ENCODE measurements at regions not wholly inside any gene's neighbourhood (a gene's known extent, or its start where the extent isn't known, plus 50 kb on each side); places are given as distances from the start of the nearest gene placed in this dataset.
"Not testable (repeated sequence)": the region's sequence is repeated elsewhere in the genome, so short reads cannot be mapped to it uniquely, and the experiment has no call there.

- POLR2A ChIA-PET, result interaction anchor here (0.7 kb wide), 1 partner anchor 1105 kb away, joined by 5 read pairs; the partner anchor contains the start of gene RTCA
- CTCF ChIA-PET, result interaction anchor here (0.6 to 2.1 kb wide), 3 partner anchors 13 to 61 kb away, joined by 3 to 15 read pairs (median 9); no protein-coding TSS in a partner anchor
- no peak for DNase-seq
- Mint-ChIP-seq H3K4me1 (peaks cover 10% of the 10 kb centered on the region), H3K27ac (no peak overlapping the region), H3K9me3 (ENCODE audit: low read depth) (peaks cover 2% of the 10 kb centered on the region), H3K4me3 (no peak overlapping the region), H3K27me3 (peaks cover 5% of the 10 kb centered on the region), H3K36me3 (ENCODE audit: low read depth) (no peaks in the 10 kb centered on the region)
- intact Hi-C loops (cut with DNase I, micrococcal nuclease), result loop anchor here in 1 of 2 experiments (5.0 kb wide), 1 partner anchor 82 kb away; no protein-coding TSS in a partner anchor
- no peak for ATAC-seq
These were observed 133.7 kb downstream of the S1PR1 start for GRCh38 chr1:101370488-101370887.

DNA sequence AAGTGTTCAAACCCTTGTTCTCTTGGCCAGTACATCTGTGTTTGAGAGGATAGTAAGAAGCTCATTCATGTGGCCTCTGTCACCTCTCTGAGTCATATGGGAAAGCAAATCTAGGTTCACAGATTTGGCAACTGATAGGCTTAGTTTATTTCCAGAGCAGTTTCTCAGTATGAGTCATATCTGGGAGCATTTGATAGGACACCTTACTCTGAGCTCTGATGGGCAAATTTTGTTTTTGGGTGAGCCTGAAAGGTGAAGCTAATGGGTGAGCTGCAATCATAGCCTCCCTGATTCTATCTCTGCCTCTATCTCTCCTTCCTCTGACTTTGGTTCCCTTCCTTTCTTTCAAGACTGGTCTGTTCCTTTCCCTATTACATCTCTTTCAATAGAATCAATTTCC, 134.4 kb downstream of the S1PR1 start:
- no peak overlapping the region for H3K27ac Mint-ChIP-seq
- no peaks in the 10 kb centered on the region for H3K36me3 Mint-ChIP-seq (ENCODE audit: low read depth)
- peaks cover 2% of the 10 kb centered on the region for H3K9me3 Mint-ChIP-seq (ENCODE audit: low read depth)
- H3K4me3 Mint-ChIP-seq, result no peak overlapping the region
- peaks cover 6% of the 10 kb centered on the region for H3K27me3 Mint-ChIP-seq
- ATAC-seq, result peak; percentile 95
- H3K4me1 Mint-ChIP-seq, result peaks cover 10% of the 10 kb centered on the region
- intact Hi-C loops (cut with DNase I, micrococcal nuclease), result loop anchor here in 1 of 2 experiments (1.0 to 5.0 kb wide), 2 partner anchors 80 to 81 kb away; no protein-coding TSS in a partner anchor
- CTCF ChIA-PET, result interaction anchor here (0.6 to 2.1 kb wide), 5 partner anchors 13 to 341 kb away, joined by 3 to 15 read pairs (median 4); no protein-coding TSS in a partner anchor
- DNase-seq, result no peak
- POLR2A ChIA-PET, result interaction anchor here (0.7 kb wide), 1 partner anchor 1105 kb away, joined by 5 read pairs; the partner anchor contains the start of gene RTCA

- intact Hi-C loops (cut with DNase I, micrococcal nuclease), result loop anchor here in 1 of 2 experiments (5.0 kb wide), 1 partner anchor 79 kb away; no protein-coding TSS in a partner anchor
- CTCF ChIA-PET, result interaction anchor here (0.8 to 2.8 kb wide), 4 partner anchors 9 to 85 kb away, joined by 3 to 15 read pairs (median 3); no protein-coding TSS in a partner anchor
These were observed 136.8 kb downstream of the S1PR1 start for GRCh38 chr1:101373570-101373969.

DNA sequence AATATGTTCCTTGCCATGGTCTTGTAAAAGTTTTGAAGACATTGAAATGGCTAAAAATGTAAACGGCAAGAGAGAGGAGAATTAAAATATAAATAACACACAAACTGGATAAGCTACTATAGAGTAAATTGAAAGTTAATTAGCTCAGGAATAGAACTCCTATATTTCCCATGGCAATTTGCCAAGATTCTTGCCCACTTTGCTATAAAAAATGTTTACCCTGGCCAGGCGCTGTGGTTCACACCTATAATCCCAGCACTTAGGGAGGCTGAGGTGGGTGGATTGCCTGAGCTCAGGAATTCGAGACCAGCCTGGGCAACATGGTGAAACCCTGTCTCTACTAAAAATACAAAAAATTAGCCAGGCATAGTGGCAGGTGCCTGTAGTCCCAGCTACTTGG, 138.6 kb downstream of the S1PR1 start:
- H3K4me3 Mint-ChIP-seq; POLR2A ChIA-PET; DNase-seq; H3K27ac Mint-ChIP-seq; H3K36me3 Mint-ChIP-seq (ENCODE audit: low read depth); ATAC-seq; H3K27me3 Mint-ChIP-seq; intact Hi-C loops (cut with DNase I, micrococcal nuclease); H3K9me3 Mint-ChIP-seq (ENCODE audit: low read depth): not testable (repeated sequence)
- H3K4me1 Mint-ChIP-seq, result peaks cover 20% of the 10 kb centered on the region
- CTCF ChIA-PET, result interaction anchor here (0.6 to 2.8 kb wide), 5 partner anchors 11 to 297 kb away, joined by 3 to 15 read pairs (median 4); no protein-coding TSS in a partner anchor

More at GRCh38 chr1:101373570-101373969, 136.8 kb downstream of the S1PR1 start:
- Mint-ChIP-seq H3K9me3 (ENCODE audit: low read depth) (peaks cover 2% of the 10 kb centered on the region), H3K27me3 (peaks cover 6% of the 10 kb centered on the region), H3K4me3 (no peak overlapping the region), H3K36me3 (ENCODE audit: low read depth) (no peaks in the 10 kb centered on the region), H3K4me1 (peaks cover 10% of the 10 kb centered on the region), H3K27ac (no peak overlapping the region)
- DNase-seq, result no peak
- POLR2A ChIA-PET, result no interaction called here
- no peak for ATAC-seq

DNA sequence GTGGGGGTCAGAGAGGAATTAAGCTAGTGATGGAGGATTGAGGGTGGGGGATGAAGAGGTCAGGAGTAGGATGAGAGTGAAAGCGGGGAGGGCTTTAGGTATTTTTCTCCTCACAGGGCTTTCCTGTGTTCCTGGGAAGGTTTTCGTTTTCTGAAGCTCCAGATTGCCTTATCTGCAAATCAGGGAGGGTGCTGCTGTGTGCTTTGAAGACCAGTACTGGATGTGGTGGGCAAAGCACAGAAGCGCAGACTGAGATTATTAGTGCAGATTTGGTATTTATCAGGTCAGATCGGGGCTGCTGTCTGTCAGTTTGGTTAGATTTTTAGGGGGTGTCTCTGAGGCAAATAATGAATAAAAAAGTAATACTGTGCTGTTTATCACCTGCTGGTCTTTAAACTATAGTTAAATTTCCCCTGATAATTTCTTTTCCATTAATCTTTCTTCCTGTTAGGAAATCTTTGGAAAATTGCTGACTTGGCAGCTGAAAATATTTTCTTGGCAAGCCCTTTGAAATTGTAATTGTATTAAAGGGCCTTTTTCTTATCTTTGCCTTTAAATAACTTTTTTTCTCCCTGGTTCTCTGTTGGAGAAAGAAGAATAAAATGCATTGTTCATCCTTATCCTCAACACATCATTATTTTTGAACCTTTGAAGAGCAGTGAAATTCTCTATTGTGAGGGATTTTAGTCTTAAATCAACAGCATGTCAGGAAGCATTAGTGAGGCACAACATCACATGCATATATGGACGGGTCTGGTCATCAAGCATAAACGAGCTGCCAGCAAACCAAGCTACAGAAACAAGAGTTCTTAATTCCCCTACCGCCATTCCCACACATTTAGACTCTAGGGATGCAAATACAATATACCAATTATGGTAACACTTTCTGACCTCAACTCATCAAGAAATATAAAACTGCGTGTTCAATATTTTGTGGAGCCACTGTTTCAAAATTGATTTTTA, 139.6 kb downstream of the S1PR1 start:
- ChIA-PET POLR2A (no interaction called here), CTCF (interaction anchor here (0.6 to 2.8 kb wide), 5 partner anchors 11 to 195 kb away, joined by 3 to 15 read pairs (median 5); no protein-coding TSS in a partner anchor)
- Mint-ChIP-seq H3K4me1 (peaks cover 13% of the 10 kb centered on the region), H3K4me3 (no peak overlapping the region), H3K9me3 (ENCODE audit: low read depth) (peaks cover 2% of the 10 kb centered on the region), H3K27ac (no peak overlapping the region), H3K27me3 (peaks cover 6% of the 10 kb centered on the region), H3K36me3 (ENCODE audit: low read depth) (no peaks in the 10 kb centered on the region)
- intact Hi-C loops (cut with DNase I, micrococcal nuclease), result no loop called here
- no peak for DNase-seq
- no peak for ATAC-seq

DNA sequence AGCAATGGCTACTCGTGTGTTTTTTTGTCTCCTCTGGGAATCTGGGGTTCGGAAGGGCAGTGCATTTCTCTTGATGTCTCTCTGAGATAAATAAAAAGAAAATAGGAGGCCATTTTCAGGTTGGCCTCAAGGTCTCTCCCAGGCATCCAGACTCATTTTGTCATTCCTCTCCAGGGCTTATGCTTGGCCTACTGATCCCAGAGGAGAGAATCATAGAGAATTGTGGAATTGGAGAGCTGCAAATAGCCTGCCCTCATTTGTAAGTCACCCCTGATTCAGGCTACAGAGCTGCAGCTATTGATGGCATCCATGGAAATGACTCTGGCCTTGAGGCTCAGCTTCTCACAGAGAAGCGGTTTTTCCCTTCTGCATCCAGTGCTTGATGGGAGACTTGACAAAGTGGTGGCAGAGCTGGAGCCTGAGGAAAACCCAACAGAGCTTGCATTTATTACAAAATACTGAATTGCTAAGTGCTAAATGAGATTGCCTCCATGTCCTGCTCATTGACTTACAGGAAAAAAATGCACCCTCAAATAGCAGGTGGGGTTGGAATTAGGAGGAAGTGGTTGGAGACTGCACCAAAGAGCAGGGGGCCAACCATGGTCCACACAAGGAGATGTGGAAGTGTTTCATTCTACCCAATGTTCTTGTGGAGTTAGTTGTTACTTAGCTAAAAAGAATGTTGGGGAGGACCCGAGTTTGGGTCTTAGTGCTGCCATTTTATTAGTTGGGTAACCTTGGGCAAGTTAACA, 140.4 kb downstream of the S1PR1 start:
- ATAC-seq (no peak), DNase-seq (no peak)
- H3K4me3 Mint-ChIP-seq, result no peak overlapping the region
- ChIA-PET CTCF (interaction anchor here (0.6 kb wide), 1 partner anchor 194 kb away, joined by 5 read pairs; no protein-coding TSS in a partner anchor), POLR2A (no interaction called here)
- peaks cover 6% of the 10 kb centered on the region for H3K27me3 Mint-ChIP-seq
- H3K9me3 Mint-ChIP-seq (ENCODE audit: low read depth), result peaks cover 2% of the 10 kb centered on the region
- H3K36me3 Mint-ChIP-seq (ENCODE audit: low read depth), result no peaks in the 10 kb centered on the region
- peaks cover 9% of the 10 kb centered on the region for H3K4me1 Mint-ChIP-seq
- no peak overlapping the region for H3K27ac Mint-ChIP-seq
- intact Hi-C loops (cut with DNase I, micrococcal nuclease), result no loop called here

GRCh38 chr1:101379037-101379436, 142.2 kb downstream of the S1PR1 start:
- no peaks in the 10 kb centered on the region for H3K36me3 Mint-ChIP-seq (ENCODE audit: low read depth)
- peaks cover 9% of the 10 kb centered on the region for H3K4me1 Mint-ChIP-seq
- H3K27ac Mint-ChIP-seq, result no peak overlapping the region
- H3K4me3 Mint-ChIP-seq, result no peak overlapping the region
- H3K27me3 Mint-ChIP-seq, result peaks cover 2% of the 10 kb centered on the region
- DNase-seq (no peak), ATAC-seq (no peak)
- intact Hi-C loops (cut with DNase I, micrococcal nuclease), result no loop called here
- no peaks in the 10 kb centered on the region for H3K9me3 Mint-ChIP-seq (ENCODE audit: low read depth)
- ChIA-PET POLR2A (no interaction called here), CTCF (interaction anchor here (0.9 to 1.5 kb wide), 4 partner anchors 10 to 1439 kb away, joined by 3 to 5 read pairs (median 3); no protein-coding TSS in a partner anchor)

DNA sequence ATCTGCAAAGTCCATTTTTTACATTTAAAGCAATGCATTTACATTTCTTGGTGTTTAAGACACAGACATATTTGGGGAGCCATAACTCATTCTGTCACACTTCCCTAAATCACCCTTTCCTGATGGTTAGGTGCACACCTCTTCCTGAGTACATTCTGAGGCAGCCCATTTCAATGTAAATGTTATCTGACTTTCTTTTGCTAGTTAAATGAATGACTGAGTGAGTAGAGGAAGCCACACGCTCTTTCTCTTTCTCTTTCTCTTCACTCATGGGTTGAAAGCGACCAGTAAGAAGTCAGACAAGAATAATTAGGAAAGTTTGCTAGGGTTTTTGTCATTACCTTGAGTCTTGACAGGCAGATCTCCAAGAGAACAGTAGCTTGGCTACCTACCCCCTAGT, 143.1 kb downstream of the S1PR1 start:
- no peak overlapping the region for H3K4me3 Mint-ChIP-seq
- ATAC-seq, result peak; percentile 81
- peaks cover 2% of the 10 kb centered on the region for H3K27me3 Mint-ChIP-seq
- ChIA-PET CTCF (interaction anchor here (0.6 to 1.4 kb wide), 3 partner anchors 9 to 22 kb away, joined by 3 to 4 read pairs (median 3); no protein-coding TSS in a partner anchor), POLR2A (no interaction called here)
- no peaks in the 10 kb centered on the region for H3K36me3 Mint-ChIP-seq (ENCODE audit: low read depth)
- intact Hi-C loops (cut with DNase I, micrococcal nuclease), result no loop called here
- H3K9me3 Mint-ChIP-seq (ENCODE audit: low read depth), result no peaks in the 10 kb centered on the region
- no peak for DNase-seq
- peaks cover 9% of the 10 kb centered on the region for H3K4me1 Mint-ChIP-seq
- H3K27ac Mint-ChIP-seq, result peak overlapping the region; percentile 11

GRCh38 chr1:101382135-101382534, 145.3 kb downstream of the S1PR1 start:
- Mint-ChIP-seq H3K27me3 (no peaks in the 10 kb centered on the region), H3K4me1 (peaks cover 9% of the 10 kb centered on the region), H3K27ac (no peak overlapping the region), H3K36me3 (ENCODE audit: low read depth) (no peaks in the 10 kb centered on the region), H3K9me3 (ENCODE audit: low read depth) (no peaks in the 10 kb centered on the region), H3K4me3 (no peak overlapping the region)
- ChIA-PET CTCF (interaction anchor here (1.1 kb wide), 1 partner anchor 24 kb away, joined by 3 read pairs; no protein-coding TSS in a partner anchor), POLR2A (no interaction called here)
- DNase-seq, result no peak
- intact Hi-C loops (cut with DNase I, micrococcal nuclease), result no loop called here
- no peak for ATAC-seq

GRCh38 chr1:101388904-101389546, 152.2 kb downstream of the S1PR1 start:
- Mint-ChIP-seq H3K4me1 (peaks cover 4% of the 10 kb centered on the region), H3K9me3 (ENCODE audit: low read depth) (peaks cover 5% of the 10 kb centered on the region), H3K36me3 (ENCODE audit: low read depth) (no peaks in the 10 kb centered on the region), H3K4me3 (no peak overlapping the region), H3K27me3 (no peaks in the 10 kb centered on the region), H3K27ac (peak overlapping the region; percentile 49)
- ChIA-PET CTCF (interaction anchor here (0.5 to 1.2 kb wide), 3 partner anchors 10 to 1451 kb away, joined by 3 to 4 read pairs (median 3); no protein-coding TSS in a partner anchor), POLR2A (no interaction called here)
- ATAC-seq (peak; percentile 98), DNase-seq (peak; percentile 55)
- intact Hi-C loops (cut with DNase I, micrococcal nuclease), result no loop called here
